ENCODE measurements at regions not wholly inside any gene's neighbourhood (a gene's known extent, or its start where the extent isn't known, plus 50 kb on each side); places are given as distances from the start of the nearest gene placed in this dataset.

GRCh38 chr9:79371948-79372555 lies 199.7 kb upstream of the TLE4 start:
- no CpG with 5 or more reads among the region's 1 CpG for WGBS (ENCODE audit: insufficient coverage)
- Histone ChIP-seq H3K4me1 (ENCODE audit: control extremely low read depth in 1 of 4, control insufficient read depth in 4 of 4, insufficient read depth in 4 of 4, low read length in 3 of 4) (no peaks in the 10 kb centered on the region), H3K36me3 (ENCODE audit: control insufficient read depth in 4 of 4, insufficient read depth in 4 of 4, low read length in 3 of 4) (no peaks in the 10 kb centered on the region), H3K9me3 (ENCODE audit: control extremely low read depth in 1 of 5, control insufficient read depth in 4 of 5, insufficient read depth in 2 of 5, low read depth in 1 of 5, low read length in 4 of 5) (no peaks in the 10 kb centered on the region), H3K27me3 (replicated peaks in 2 of 5; ENCODE audit: control insufficient read depth in 4 of 5, insufficient read depth in 5 of 5, low read length in 4 of 5) (no peaks in the 10 kb centered on the region), H3K4me3 (ENCODE audit: control insufficient read depth in 1 of 7, extremely low read depth in 1 of 7, insufficient read depth in 4 of 7, low read depth in 2 of 7, low read length in 6 of 7) (no peak overlapping the region), H3K27ac (ENCODE audit: insufficient read depth in 1 of 2, low read depth in 1 of 2, low read length in 2 of 2, poor library complexity in 1 of 2, severe bottlenecking in 2 of 2) (no peak overlapping the region)
- no peak for DNase-seq
- CTCF ChIA-PET: no interaction called here
- POLR2A ChIA-PET: no interaction called here

- 98% methylated on average over 4 of the region's 5 CpGs for WGBS (ENCODE audit: insufficient coverage)
- no peak for DNase-seq
- no peaks in the 10 kb centered on the region for H3K36me3 ChIP-seq (ENCODE audit: control insufficient read depth in 4 of 4, insufficient read depth in 4 of 4, low read length in 3 of 4)
- no peak overlapping the region for H3K27ac ChIP-seq (ENCODE audit: insufficient read depth in 1 of 2, low read depth in 1 of 2, low read length in 2 of 2, poor library complexity in 1 of 2, severe bottlenecking in 2 of 2)
- POLR2A ChIA-PET: no interaction called here
- CTCF ChIA-PET: no interaction called here
- H3K4me3 ChIP-seq (ENCODE audit: control insufficient read depth in 1 of 7, extremely low read depth in 1 of 7, insufficient read depth in 4 of 7, low read depth in 2 of 7, low read length in 6 of 7): no peak overlapping the region
- H3K27me3 ChIP-seq (replicated peaks in 2 of 5; ENCODE audit: control insufficient read depth in 4 of 5, insufficient read depth in 5 of 5, low read length in 4 of 5): no peaks in the 10 kb centered on the region
- H3K9me3 ChIP-seq (ENCODE audit: control extremely low read depth in 1 of 5, control insufficient read depth in 4 of 5, insufficient read depth in 2 of 5, low read depth in 1 of 5, low read length in 4 of 5): peaks cover 0 to 2% (median 0%) of the 10 kb centered on the region in 5 experiments
- no peaks in the 10 kb centered on the region for H3K4me1 ChIP-seq (ENCODE audit: control extremely low read depth in 1 of 4, control insufficient read depth in 4 of 4, insufficient read depth in 4 of 4, low read length in 3 of 4)
Measured at GRCh38 chr9:79377339-79377855, 194.4 kb upstream of the TLE4 start.

- Histone ChIP-seq H3K4me3 (ENCODE audit: control insufficient read depth in 1 of 7, extremely low read depth in 1 of 7, insufficient read depth in 4 of 7, low read depth in 2 of 7, low read length in 6 of 7) (no peak overlapping the region), H3K27me3 (replicated peaks in 2 of 5; ENCODE audit: control insufficient read depth in 4 of 5, insufficient read depth in 5 of 5, low read length in 4 of 5) (no peaks in the 10 kb centered on the region), H3K36me3 (ENCODE audit: control insufficient read depth in 4 of 4, insufficient read depth in 4 of 4, low read length in 3 of 4) (no peaks in the 10 kb centered on the region), H3K27ac (ENCODE audit: insufficient read depth in 1 of 2, low read depth in 1 of 2, low read length in 2 of 2, poor library complexity in 1 of 2, severe bottlenecking in 2 of 2) (no peak overlapping the region), H3K9me3 (ENCODE audit: control extremely low read depth in 1 of 5, control insufficient read depth in 4 of 5, insufficient read depth in 2 of 5, low read depth in 1 of 5, low read length in 4 of 5) (peaks cover 0 to 2% (median 0%) of the 10 kb centered on the region in 5 experiments), H3K4me1 (ENCODE audit: control extremely low read depth in 1 of 4, control insufficient read depth in 4 of 4, insufficient read depth in 4 of 4, low read length in 3 of 4) (no peaks in the 10 kb centered on the region)
- POLR2A ChIA-PET: no interaction called here
- no peak for DNase-seq
- CTCF ChIA-PET: no interaction called here
- no CpG with 5 or more reads among the region's 2 CpGs for WGBS (ENCODE audit: insufficient coverage)
Measured at GRCh38 chr9:79378107-79378506, 193.7 kb upstream of the TLE4 start.

GRCh38 chr9:79382044-79382443 lies 189.7 kb upstream of the TLE4 start:
- H3K4me1 ChIP-seq (ENCODE audit: control extremely low read depth in 1 of 4, control insufficient read depth in 4 of 4, insufficient read depth in 4 of 4, low read length in 3 of 4): no peaks in the 10 kb centered on the region
- no peak for DNase-seq
- H3K27ac ChIP-seq (ENCODE audit: insufficient read depth in 1 of 2, low read depth in 1 of 2, low read length in 2 of 2, poor library complexity in 1 of 2, severe bottlenecking in 2 of 2): no peak overlapping the region
- H3K4me3 ChIP-seq (ENCODE audit: control insufficient read depth in 1 of 7, extremely low read depth in 1 of 7, insufficient read depth in 4 of 7, low read depth in 2 of 7, low read length in 6 of 7): no peak overlapping the region
- no peaks in the 10 kb centered on the region for H3K27me3 ChIP-seq (replicated peaks in 2 of 5; ENCODE audit: control insufficient read depth in 4 of 5, insufficient read depth in 5 of 5, low read length in 4 of 5)
- CTCF ChIA-PET: interaction anchor here (1.1 kb wide), 1 partner anchor 9 kb away, joined by 3 read pairs; no protein-coding TSS in a partner anchor
- no peaks in the 10 kb centered on the region for H3K36me3 ChIP-seq (ENCODE audit: control insufficient read depth in 4 of 4, insufficient read depth in 4 of 4, low read length in 3 of 4)
- peaks cover 0 to 2% (median 0%) of the 10 kb centered on the region in 5 experiments for H3K9me3 ChIP-seq (ENCODE audit: control extremely low read depth in 1 of 5, control insufficient read depth in 4 of 5, insufficient read depth in 2 of 5, low read depth in 1 of 5, low read length in 4 of 5)
- POLR2A ChIA-PET: no interaction called here

GRCh38 chr9:79382458-79382857 lies 189.3 kb upstream of the TLE4 start:
- Histone ChIP-seq H3K27me3 (replicated peaks in 2 of 5; ENCODE audit: control insufficient read depth in 4 of 5, insufficient read depth in 5 of 5, low read length in 4 of 5) (no peaks in the 10 kb centered on the region), H3K27ac (ENCODE audit: insufficient read depth in 1 of 2, low read depth in 1 of 2, low read length in 2 of 2, poor library complexity in 1 of 2, severe bottlenecking in 2 of 2) (no peak overlapping the region), H3K4me3 (ENCODE audit: control insufficient read depth in 1 of 7, extremely low read depth in 1 of 7, insufficient read depth in 4 of 7, low read depth in 2 of 7, low read length in 6 of 7) (no peak overlapping the region), H3K36me3 (ENCODE audit: control insufficient read depth in 4 of 4, insufficient read depth in 4 of 4, low read length in 3 of 4) (no peaks in the 10 kb centered on the region), H3K9me3 (ENCODE audit: control extremely low read depth in 1 of 5, control insufficient read depth in 4 of 5, insufficient read depth in 2 of 5, low read depth in 1 of 5, low read length in 4 of 5) (peaks cover 0 to 2% (median 0%) of the 10 kb centered on the region in 5 experiments), H3K4me1 (ENCODE audit: control extremely low read depth in 1 of 4, control insufficient read depth in 4 of 4, insufficient read depth in 4 of 4, low read length in 3 of 4) (no peaks in the 10 kb centered on the region)
- POLR2A ChIA-PET: no interaction called here
- CTCF ChIA-PET: interaction anchor here (1.1 kb wide), 1 partner anchor 9 kb away, joined by 3 read pairs; no protein-coding TSS in a partner anchor
- 100% methylated on average over 1 of the region's 2 CpGs for WGBS (ENCODE audit: insufficient coverage)
- DNase-seq: no peak

GRCh38 chr9:79383096-79383495 lies 188.7 kb upstream of the TLE4 start:
- POLR2A ChIA-PET: interaction anchor here (0.5 kb wide), 1 partner anchor 18 kb away, joined by 3 read pairs; no protein-coding TSS in a partner anchor
- no peak for DNase-seq
- no peaks in the 10 kb centered on the region for H3K4me1 ChIP-seq (ENCODE audit: control extremely low read depth in 1 of 4, control insufficient read depth in 4 of 4, insufficient read depth in 4 of 4, low read length in 3 of 4)
- no peaks in the 10 kb centered on the region for H3K27me3 ChIP-seq (replicated peaks in 2 of 5; ENCODE audit: control insufficient read depth in 4 of 5, insufficient read depth in 5 of 5, low read length in 4 of 5)
- CTCF ChIA-PET: interaction anchor here (1.1 kb wide), 1 partner anchor 10 kb away, joined by 3 read pairs; no protein-coding TSS in a partner anchor
- no peak overlapping the region for H3K27ac ChIP-seq (ENCODE audit: insufficient read depth in 1 of 2, low read depth in 1 of 2, low read length in 2 of 2, poor library complexity in 1 of 2, severe bottlenecking in 2 of 2)
- H3K4me3 ChIP-seq (ENCODE audit: control insufficient read depth in 1 of 7, extremely low read depth in 1 of 7, insufficient read depth in 4 of 7, low read depth in 2 of 7, low read length in 6 of 7): no peak overlapping the region
- no peaks in the 10 kb centered on the region for H3K36me3 ChIP-seq (ENCODE audit: control insufficient read depth in 4 of 4, insufficient read depth in 4 of 4, low read length in 3 of 4)
- peaks cover 0 to 2% (median 0%) of the 10 kb centered on the region in 5 experiments for H3K9me3 ChIP-seq (ENCODE audit: control extremely low read depth in 1 of 5, control insufficient read depth in 4 of 5, insufficient read depth in 2 of 5, low read depth in 1 of 5, low read length in 4 of 5)

- ChIA-PET CTCF (no interaction called here), POLR2A (no interaction called here)
- Histone ChIP-seq H3K9me3 (ENCODE audit: control extremely low read depth in 1 of 5, control insufficient read depth in 4 of 5, insufficient read depth in 2 of 5, low read depth in 1 of 5, low read length in 4 of 5) (peaks cover 0 to 2% (median 0%) of the 10 kb centered on the region in 5 experiments), H3K4me3 (ENCODE audit: control insufficient read depth in 1 of 7, extremely low read depth in 1 of 7, insufficient read depth in 4 of 7, low read depth in 2 of 7, low read length in 6 of 7) (no peak overlapping the region), H3K27ac (ENCODE audit: insufficient read depth in 1 of 2, low read depth in 1 of 2, low read length in 2 of 2, poor library complexity in 1 of 2, severe bottlenecking in 2 of 2) (no peak overlapping the region), H3K36me3 (ENCODE audit: control insufficient read depth in 4 of 4, insufficient read depth in 4 of 4, low read length in 3 of 4) (no peaks in the 10 kb centered on the region), H3K4me1 (ENCODE audit: control extremely low read depth in 1 of 4, control insufficient read depth in 4 of 4, insufficient read depth in 4 of 4, low read length in 3 of 4) (no peaks in the 10 kb centered on the region), H3K27me3 (replicated peaks in 2 of 5; ENCODE audit: control insufficient read depth in 4 of 5, insufficient read depth in 5 of 5, low read length in 4 of 5) (no peaks in the 10 kb centered on the region)
- DNase-seq: no peak
- WGBS (ENCODE audit: insufficient coverage): 95% methylated on average over 3 of the region's 5 CpGs
Measured at GRCh38 chr9:79384091-79384490, 187.7 kb upstream of the TLE4 start.

All from common myeloid progenitor, CD34-positive (primary cell).